Kidney (tissue), 13 donors: ENCODE measurements at regions not wholly inside any gene's neighbourhood (a gene's known extent, or its start where the extent isn't known, plus 50 kb on each side); places are given as distances from the start of the nearest gene placed in this dataset.

ENCODE experiments used
- DNase-seq, 5 donors: peaks; one replicate each; pipeline ENCODE4 v3.0.0-alpha.2; 2013 to 2020
- FAIRE-seq: peaks from 2 replicates; lab custom pipeline; 2012; peaks lifted over from hg19 to GRCh38; lab: Jason Lieb, UNC
- H3K27ac ChIP-seq, 2 donors: one replicate each; pipeline ENCODE4 v1.7.0; 2013; ENCODE audit warnings: low read depth in 2 of 2, low read length in 2 of 2, inconsistent platforms in 1 of 2
- H3K27me3 ChIP-seq: one replicate; pipeline ENCODE4 v1.7.1; 2013; ENCODE audit warnings: low read length, inconsistent platforms; ENCODE audit not compliant: control insufficient read depth, insufficient read depth
- H3K36me3 ChIP-seq, 3 donors: one replicate each; pipeline versions ENCODE4 v1.7.0 to v1.7.1; 2013; ENCODE audit warnings: low read length in 3 of 3, control low read depth in 1 of 3, inconsistent platforms in 1 of 3; ENCODE audit not compliant: insufficient read depth in 3 of 3, control insufficient read depth in 2 of 3
- H3K4me1 ChIP-seq, 3 donors: one replicate each; pipeline versions ENCODE4 v1.7.0 to v1.7.1; 2013; ENCODE audit warnings: low read length in 3 of 3, inconsistent platforms in 1 of 3, low read depth in 1 of 3; ENCODE audit not compliant: control insufficient read depth in 2 of 3, insufficient read depth in 2 of 3
- H3K4me3 ChIP-seq, 3 donors: one replicate each; pipeline versions ENCODE4 v1.7.0 to v1.8.1; 2013; ENCODE audit warnings: low read length in 3 of 3, control low read depth in 1 of 3, inconsistent platforms in 1 of 3
- H3K9ac ChIP-seq, 3 donors: one replicate each; pipeline versions ENCODE4 v1.7.0 to v1.7.1; 2013; ENCODE audit warnings: low read length in 3 of 3, control low read depth in 1 of 3, inconsistent platforms in 1 of 3
- H3K9me3 ChIP-seq, 3 donors: one replicate each; pipeline versions ENCODE4 v1.7.0 to v1.7.1; 2013; ENCODE audit warnings: low read length in 3 of 3, control low read depth in 1 of 3, inconsistent platforms in 1 of 3; ENCODE audit not compliant: control insufficient read depth in 2 of 3, insufficient read depth in 1 of 3
- CTCF ChIP-seq: IDR thresholded peaks from 3 replicates; pipeline ENCODE4 v1.5.1; 2012; ENCODE audit warnings: mild to moderate bottlenecking, moderate library complexity, borderline replicate concordance; ENCODE audit not compliant: insufficient read depth; ENCODE audit errors: extremely low read depth
- intact Hi-C: fragments of 100-400 bp; cut with DNase I; formaldehyde crosslinking; loops from one replicate; pipeline ENCODE4 v1.11.1; 2022
- donor health status: control.
- donor health status: control.
- donor health status: control.
- donor health status: control.
- donor health status: control.
- donor health status: DM: yes; HTN: yes; CAD: no.
- donor health status: Normal renal cell carcinoma (clear cell type).

- no peaks in the 10 kb centered on the region for H3K36me3 ChIP-seq
- FAIRE-seq (no peak), DNase-seq (no peak)
- H3K27me3 ChIP-seq: no peaks in the 10 kb centered on the region
- H3K9ac ChIP-seq: no peak overlapping the region
- TF ChIP-seq CTCF: no peak
- no peaks in the 10 kb centered on the region for H3K4me1 ChIP-seq
- no peak overlapping the region for H3K4me3 ChIP-seq
- H3K9me3 ChIP-seq: no peaks in the 10 kb centered on the region
- H3K27ac ChIP-seq: no peak overlapping the region
- intact Hi-C loops: no loop called here
Observed at GRCh38 chr2:150639383-150639782, 151.9 kb upstream of the RND3 start.

GRCh38 chr2:150631236-150631821 lies 143.9 kb upstream of the RND3 start:
- Histone ChIP-seq H3K4me3 (no peak overlapping the region), H3K9me3 (no peaks in the 10 kb centered on the region), H3K9ac (no peak overlapping the region), H3K27ac (no peak overlapping the region), H3K4me1 (no peaks in the 10 kb centered on the region), H3K27me3 (no peaks in the 10 kb centered on the region), H3K36me3 (no peaks in the 10 kb centered on the region)
- TF ChIP-seq CTCF: no peak
- intact Hi-C loops: no loop called here
- DNase-seq (no peak), FAIRE-seq (no peak)

- no peak overlapping the region for H3K9ac ChIP-seq
- no peak overlapping the region for H3K4me3 ChIP-seq
- FAIRE-seq: no peak
- intact Hi-C loops: no loop called here
- H3K36me3 ChIP-seq: no peaks in the 10 kb centered on the region
- H3K9me3 ChIP-seq: no peaks in the 10 kb centered on the region
- no peaks in the 10 kb centered on the region for H3K4me1 ChIP-seq
- peak in 1 of 5 donors; percentile 28 for DNase-seq
- H3K27ac ChIP-seq: no peak overlapping the region
- TF ChIP-seq CTCF: no peak
- H3K27me3 ChIP-seq: no peaks in the 10 kb centered on the region
Observed at GRCh38 chr2:150630587-150631235, 143.2 kb upstream of the RND3 start.
